NCI-H510A treated with DMSO at 0.1 percent for 48 hours (cell line): ENCODE measurements at regions not wholly inside any gene's neighbourhood (a gene's known extent, or its start where the extent isn't known, plus 50 kb on each side); places are given as distances from the start of the nearest gene placed in this dataset.

Source experiments
- DNase-seq: peaks from one replicate; lab custom pipeline; 2025; lab: John Stamatoyannopoulos, UW

DNA sequence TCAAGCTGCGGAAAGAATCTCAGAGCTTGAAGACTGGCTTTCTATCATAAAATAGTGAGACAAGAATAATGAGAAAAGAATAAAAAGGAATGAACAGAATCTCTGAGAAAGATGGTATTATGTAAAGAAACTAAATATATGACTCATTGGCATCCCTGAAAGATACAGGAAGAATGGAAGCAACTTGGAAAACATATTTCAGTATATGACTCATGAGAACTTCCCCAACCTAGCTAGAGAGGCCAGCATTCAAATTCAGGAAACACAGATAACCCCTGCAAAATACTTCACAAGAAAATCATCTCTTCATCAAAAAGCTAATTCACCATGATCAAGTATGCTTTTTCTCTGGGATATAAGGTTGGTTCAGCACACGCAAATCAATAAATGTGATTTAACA, 2318.0 kb downstream of the PCDH9 start:
- no peak for DNase-seq

DNA sequence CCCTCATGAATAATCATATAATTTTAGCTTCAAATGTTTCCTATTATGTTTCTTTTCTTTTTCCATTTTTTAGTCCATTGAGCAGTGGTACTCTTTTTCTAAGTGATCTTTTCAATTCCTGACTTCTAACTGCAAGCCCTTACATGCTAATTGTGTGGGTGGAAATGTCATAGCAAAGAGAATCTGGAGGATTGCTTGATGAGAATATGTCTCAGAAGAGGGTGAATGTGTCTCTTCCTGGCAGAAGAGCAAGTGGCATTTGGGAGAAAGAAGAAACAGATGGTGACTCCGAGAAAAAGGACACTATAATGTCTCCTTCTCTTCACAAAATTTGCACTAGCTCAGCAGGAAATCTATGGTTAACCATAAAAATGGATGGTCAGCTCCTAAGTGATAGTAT, 2320.0 kb downstream of the PCDH9 start:
- DNase-seq = no peak

DNA sequence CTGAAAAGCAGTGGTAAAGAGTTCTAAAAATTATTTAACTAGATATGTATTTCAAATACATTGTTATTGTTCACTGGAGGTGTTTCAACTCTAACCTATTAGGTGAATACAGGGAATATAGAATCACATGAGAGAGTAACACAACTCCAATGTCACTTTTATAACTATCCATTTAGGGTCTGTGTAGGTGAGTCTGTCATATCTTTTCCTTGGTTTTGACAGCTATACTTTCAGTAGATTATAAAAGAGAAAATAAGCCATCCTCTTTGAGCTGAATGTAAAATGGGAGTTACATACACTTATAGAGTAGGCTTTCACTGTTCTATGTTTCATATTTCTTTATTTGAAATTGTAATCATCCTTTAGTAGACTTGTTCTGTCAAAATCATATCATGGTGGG, 2321.0 kb downstream of the PCDH9 start:
- DNase-seq = no peak

DNA sequence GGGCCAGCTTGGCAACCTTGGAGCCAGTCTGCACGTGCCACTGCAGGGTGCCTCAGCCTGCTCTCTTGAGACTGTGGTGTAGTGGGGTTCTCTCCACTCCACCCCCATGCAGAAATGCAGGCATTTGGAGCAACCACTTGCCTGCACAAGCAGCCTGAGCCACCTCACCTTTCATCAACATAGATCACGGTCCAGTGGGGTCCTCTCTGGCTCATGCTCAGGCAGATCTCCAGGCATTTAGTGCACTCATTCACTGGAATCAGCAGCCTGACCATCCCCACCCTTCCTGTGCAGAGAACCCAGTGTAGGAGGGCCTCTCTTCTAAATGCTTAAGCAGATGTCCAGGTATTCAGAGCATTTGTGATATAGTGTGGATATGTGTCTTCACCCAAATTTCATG, 2330.1 kb downstream of the PCDH9 start:
- DNase-seq = no peak

DNA sequence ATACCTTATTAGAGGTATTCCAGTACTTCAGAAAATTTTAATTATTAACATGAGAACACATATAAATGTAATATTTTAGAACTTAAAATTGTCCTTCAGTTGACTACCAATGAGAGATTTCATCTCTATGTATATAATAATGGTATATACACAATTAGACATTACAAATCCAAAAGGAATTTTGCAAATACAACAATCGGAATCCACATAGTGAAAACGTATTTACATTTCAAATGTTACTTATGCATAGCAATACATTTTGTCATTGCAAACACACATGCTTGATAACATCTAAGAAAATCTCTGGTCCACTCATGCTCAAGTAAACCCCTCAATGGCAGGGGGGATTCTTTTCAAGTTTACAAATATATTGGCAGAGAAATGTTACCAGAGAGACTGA, 2345.2 kb downstream of the PCDH9 start:
- no peak for DNase-seq

DNA sequence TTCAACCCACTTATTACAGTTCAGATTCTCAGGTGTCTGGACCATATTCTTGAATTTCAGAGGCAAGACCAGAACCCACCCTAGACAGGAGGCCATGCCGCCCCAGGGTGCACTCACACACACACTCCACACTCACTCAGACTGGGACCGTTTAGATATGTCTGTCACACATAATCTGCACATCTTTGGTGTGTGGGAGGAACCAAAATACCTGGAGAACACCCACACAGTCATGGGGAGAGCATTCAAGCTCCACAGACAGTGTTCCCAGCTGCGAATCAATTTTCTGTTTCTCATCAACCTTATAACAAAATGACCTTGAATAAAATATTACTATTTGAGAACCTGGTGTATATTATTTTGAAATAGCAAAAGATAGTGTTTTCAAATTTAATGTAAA, 2353.0 kb downstream of the PCDH9 start:
- no peak for DNase-seq

DNA sequence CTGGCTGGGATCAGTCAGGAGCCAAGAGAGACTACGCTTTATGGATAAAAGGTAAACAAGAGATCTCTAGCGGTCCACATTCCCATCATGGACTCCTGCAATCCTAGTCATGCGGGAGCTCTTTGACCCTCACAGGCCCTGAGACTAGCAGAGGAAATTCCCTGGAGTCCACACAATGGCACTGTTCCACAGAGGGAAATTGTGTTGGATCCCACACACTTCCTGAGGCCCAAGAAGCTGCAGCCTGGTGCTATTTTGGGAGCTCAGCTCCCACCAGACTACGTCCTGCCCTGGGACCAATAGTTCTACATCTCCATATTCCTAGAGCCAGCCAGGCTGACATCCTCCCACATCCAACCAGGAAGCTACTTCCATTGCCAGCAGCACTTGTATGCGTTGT, 2358.4 kb downstream of the PCDH9 start:
- no peak for DNase-seq

DNA sequence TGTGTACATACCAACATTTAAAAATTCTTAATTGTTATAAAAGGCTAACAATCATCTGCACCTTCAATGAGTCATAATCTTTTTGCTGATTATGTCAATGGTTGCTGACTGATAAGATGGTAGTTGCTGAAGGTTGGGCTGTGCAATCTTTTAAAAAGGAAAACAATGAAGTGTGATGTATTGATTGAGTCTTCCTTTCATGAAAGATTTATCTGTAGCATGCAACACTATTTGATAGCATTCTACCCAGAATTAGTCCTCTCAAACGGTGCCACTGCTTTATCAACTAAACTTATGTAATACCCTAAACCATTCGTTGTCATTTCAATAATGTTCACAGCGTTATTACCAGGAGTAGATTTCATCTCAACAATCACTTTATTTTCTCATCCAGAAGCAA, 2360.6 kb downstream of the PCDH9 start:
- DNase-seq = no peak

DNA sequence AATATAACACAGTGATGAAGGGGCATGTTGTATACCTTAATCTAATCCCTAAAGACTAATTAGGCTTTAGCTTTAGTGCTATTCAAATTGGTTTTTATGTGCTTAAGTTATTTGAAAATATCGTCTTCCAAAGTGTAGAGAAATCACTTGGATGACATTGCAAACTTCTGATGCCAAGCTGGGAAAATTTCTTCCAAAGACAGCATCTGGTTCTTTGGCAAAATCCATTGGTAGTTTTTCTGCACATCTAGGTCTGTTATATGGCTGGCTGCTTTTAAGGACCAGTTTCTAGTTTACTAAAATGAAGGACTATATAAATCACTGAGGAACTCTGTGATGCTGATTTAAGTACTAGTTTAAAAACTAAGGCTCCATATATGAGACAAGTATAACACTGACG, 2362.3 kb downstream of the PCDH9 start:
- no peak for DNase-seq

DNA sequence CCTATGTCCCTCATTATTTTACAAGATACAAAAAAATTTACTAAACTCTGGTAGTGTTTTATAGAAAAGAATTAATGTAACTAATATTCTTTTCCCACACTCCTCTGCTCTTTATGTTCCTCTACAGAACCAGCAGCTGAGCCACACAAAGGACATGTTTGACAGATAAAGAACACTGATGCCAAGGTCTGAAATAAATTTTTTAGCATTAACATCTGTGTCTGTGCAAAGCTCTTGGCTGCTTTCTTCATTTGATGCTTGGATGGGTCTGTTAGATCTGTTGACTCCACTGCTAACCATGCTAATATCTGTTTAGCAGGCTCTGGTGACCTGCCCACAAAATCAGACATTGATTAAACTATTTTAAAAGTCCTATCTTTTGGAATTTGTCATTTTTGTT, 2363.8 kb downstream of the PCDH9 start:
- DNase-seq = no peak

DNA sequence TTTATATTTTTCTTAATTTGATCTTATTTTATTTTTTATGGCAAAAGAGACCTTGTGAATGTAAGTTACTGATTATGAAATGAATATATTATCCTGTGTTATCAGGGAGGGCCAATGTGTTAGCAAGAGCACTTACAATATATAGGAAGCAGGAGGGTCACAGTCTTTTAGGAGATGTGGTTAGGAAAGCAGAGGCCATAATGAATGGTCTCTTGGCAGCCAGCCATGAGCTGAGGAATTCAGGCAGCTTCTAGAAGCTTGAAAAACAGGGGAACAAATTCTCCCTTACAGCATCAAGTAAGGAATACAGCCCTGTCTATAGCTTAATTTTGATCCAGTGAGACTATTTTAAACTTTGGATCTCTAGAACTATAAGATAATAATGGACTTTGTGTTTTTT, 2374.6 kb downstream of the PCDH9 start:
- DNase-seq = no peak

DNA sequence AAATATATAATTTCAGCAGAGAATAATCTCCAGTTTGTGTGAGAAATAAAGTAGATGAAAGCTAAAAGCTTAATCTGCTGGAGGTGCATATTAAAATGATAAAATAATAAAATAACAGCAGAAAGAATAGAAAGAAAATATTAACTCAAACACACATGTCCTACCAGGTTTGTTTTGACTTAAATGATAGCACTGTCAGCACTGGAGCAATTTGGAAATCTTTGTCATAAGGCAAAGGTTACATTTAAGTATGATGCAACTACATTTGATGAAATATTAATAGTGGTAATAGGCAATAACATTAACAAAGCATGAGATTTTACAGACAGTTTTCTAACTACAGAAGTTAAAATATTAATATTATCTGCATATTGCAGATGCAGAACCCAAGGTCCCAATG, 2380.1 kb downstream of the PCDH9 start:
- no peak for DNase-seq

DNA sequence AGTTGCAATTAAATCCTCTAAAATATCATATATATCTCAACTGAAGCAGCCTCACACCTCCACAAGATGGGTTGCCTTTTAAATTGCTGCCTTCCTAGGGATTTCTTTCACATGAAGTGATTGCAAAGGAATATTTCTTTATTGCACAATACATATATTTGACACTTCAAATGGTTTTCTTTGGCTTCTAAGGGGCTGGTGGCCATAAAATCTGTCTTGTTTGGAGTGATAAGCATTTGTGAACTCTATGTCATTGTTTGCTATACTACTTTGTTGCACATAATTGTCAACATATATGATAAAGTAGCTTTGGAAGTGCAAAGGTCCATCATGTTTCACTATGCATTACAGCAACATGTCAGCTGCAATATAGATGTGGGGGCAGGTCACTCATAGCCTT, 2380.9 kb downstream of the PCDH9 start:
- no peak for DNase-seq

DNA sequence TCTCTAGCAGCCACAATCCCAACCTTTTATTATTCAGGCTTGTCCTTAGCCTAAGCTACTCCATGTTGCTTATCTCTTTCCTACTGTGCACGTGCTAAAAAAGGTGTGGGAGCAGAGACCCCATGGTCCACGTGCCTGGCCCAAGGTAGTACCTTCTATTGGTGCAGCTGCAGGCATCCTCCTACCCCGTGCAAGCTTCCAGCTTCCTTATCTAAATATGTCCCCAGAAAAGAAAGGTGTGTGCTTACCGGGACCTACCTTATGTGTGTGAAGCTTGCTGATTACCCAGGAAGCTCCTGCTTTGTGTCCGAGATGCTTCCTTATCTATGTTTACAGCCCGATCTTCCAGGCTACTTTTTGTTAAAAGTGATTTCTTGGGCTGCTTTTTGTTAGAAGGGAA, 2382.4 kb downstream of the PCDH9 start:
- no peak for DNase-seq

DNA sequence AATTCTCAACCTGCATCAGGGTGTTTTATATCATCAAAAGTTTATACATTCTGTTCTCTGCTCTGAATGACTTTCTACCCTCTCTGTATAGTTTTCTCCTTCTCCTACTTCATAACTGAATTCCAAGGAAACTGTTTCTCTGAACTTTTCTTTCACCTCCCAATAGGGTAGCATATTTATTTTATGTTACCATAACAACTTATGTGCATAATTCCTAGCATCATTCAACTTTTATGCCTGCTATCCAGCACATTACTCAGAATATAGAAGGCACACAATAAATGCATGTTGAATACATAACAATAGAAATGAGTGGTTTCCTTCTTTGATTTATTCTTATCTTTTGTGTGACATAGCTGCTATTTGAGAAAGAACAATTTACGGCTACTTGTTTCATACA, 2385.0 kb downstream of the PCDH9 start:
- no peak for DNase-seq

DNA sequence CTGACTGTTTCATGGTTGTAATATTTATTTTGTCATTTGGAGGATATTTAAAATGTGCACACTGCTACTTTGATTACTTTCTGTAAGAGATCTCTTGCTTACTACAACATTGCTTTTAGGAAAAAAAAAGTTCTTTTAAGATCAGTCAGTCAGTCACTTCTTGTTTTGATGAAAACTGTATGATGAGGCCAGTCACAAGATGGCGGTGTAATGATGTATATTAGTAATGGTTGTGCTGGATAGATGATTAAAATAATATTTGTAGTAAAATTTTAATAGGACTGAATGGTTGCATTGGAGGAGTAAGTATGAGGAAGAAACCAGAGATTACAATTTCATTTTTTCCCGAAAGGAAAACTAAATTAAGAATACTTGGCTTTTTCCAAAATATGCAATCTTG, 2411.1 kb downstream of the PCDH9 start:
- no peak for DNase-seq

DNA sequence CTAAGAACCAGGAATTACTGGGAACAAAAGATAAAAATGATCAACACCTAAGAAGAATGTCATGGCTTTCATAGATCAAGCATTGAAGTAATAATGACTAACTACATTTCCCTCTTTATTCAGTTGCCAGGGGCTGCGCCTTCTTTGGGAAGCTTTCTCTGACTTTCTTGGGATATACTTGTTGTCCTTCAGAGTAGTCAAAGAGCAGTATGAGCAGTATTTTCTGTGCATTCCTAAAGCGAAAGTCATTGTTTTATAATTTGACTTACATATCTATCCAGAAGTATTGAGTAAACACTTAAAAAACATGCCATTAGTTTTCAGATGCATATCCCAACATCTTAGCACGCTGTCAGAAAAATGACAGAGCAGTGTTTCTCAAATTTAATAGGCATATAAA, 2412.4 kb downstream of the PCDH9 start:
- no peak for DNase-seq

DNA sequence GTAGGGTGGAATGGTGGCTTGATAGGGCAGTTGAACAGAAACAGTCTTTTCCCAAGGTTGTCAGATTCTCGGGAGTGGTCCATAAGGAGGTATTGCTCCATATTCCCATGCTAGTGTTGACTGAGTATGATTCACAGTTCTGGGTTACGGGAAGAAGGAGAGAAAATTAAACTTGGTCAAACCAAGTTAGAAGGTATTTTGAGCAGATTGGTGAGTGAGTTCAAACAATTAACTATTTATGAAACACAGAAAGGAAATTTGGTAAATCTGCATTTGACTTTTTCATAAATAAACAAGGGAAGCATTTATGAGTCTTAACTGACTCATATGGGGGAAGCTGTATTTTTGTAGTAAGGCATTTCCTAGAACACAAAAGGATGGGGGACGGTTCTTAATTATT, 2419.4 kb downstream of the PCDH9 start:
- DNase-seq = no peak

DNA sequence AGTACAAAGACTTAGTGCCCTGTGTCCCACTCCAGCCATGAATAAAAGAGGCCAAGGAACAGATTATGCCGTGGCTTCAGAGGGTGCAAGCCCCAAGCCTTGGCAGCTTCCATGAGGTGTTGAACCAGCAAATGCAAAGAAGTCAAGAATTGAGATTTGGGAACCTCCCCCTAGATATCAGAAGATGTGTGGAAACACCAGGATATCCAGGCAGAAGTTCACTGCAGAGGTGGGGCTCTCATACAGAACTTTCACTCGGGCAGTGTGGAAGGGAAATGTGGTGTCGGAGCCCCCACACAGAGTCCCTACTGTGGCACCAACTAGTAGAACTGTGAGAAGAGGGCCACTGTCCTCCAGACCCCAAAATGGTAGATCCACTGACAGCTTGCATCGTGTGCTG, 2421.4 kb downstream of the PCDH9 start:
- DNase-seq = no peak

DNA sequence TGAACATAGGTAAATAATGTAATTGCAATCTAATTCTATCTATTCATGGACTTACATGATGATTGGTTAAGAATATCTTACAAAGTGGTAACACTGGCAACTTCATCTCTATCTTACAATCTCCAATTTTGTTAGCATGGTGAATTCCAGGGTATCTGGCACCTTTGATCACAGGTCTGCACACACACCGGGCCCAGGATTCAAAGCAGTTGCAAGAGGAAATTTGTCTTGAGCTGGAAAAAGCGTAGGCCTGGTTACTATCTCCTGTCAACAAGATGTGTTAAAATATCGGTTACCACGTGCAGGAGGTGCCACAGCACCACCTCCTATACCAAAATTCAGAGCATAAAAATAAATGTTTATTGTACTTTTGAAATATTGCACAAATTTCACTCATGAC, 2428.4 kb downstream of the PCDH9 start:
- no peak for DNase-seq

DNA sequence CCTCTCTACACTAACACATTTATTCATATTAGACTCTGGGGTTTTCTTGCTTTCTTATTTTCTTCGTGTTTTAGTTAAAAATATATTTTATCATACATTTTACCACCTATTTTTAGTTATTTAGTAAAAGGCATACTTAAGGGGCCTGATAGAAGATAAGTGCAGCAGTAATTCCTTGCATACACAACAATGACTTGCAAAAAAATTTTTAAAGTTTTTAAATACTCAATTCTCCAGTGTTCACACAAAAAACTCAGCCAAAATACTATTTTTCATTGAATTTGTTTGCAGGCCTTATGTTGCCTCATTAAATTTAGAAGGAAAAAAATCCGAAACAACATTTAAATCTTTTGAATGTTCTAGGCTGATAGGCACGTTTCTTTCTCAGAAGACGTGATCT, 2431.7 kb downstream of the PCDH9 start:
- DNase-seq = no peak

DNA sequence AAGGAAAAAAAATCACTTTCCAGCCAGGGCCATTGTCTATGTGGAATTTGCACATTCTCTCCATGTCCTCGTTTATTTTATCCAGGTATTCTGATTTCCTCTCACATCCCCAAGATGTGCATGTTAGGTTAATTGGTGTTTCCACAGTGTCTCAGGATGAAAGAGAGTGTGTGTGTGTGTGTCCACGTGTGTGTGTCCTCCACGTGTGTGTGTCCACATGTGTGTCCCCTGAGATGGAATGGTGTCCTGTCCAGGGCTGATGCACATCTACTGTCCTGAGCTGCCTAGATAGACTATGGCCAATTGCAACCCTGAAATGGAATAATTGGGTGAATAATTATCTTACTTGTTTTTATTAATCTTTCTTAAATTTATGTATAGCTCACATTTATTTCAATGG, 2436.5 kb downstream of the PCDH9 start:
- DNase-seq = no peak

DNA sequence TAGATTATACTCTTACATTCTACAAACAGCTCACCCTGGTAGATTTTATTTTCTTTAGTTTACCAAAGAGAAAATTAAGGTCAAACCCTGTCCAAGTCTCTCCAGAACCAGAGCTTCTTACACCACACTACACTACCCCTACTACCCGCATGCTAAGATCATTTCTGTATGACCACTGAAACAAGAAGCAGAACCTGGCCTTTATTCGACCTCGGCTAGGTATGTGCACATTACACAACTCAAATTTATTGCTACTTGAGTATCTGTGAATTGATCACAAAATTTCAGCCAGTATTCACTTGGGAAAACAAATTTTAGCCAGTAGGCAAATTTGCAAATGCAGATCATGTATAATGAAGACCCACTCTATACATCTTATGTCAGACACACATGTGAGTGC, 2437.0 kb downstream of the PCDH9 start:
- DNase-seq = no peak

DNA sequence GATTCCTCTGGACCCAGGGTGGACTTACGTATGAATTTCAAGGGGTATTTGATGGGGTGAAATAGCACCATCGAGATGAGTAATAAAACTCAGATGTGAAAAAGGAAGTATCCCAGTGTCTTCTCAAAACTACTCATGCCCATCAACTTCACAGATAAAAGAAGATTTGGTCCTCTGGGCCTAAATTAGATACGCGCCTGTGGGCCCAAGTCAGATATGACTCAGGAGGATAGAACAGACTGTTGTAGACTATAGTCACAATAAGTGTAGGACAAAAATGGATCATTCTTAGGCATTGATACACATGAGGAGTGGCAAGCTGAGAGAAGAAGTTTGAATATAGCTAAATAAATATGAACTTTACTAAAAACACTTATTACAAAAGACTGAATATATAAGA, 2438.8 kb downstream of the PCDH9 start:
- no peak for DNase-seq

DNA sequence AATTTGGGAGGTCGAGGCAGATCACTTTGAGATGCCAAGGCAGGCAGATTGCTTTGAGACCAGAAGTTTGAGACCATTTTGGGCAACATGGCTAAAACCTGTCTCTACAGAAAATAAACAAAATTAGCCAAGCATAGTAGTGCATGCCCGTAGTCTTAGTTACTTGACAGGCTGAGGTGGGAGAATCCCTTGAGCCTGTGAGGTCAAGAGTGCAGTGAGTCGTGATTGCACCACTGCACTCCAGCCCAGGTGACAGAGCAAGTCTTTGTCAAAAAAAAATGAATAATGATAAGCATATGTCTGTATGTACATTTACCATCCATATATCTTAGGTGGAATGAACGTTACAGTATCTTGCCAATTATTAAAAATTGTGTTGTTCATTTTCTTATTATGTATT, 2447.7 kb downstream of the PCDH9 start:
- no peak for DNase-seq
